ENCODE measurements at regions not wholly inside any gene's neighbourhood (a gene's known extent, or its start where the extent isn't known, plus 50 kb on each side); places are given as distances from the start of the nearest gene placed in this dataset.

GRCh38 chr4:107182347-107182746 lies 146.2 kb upstream of the DKK2 start:
- TF ChIP-seq CTCF (conservative IDR thresholded peaks at IDR 0.05; ENCODE audit: low read length): no peak
- no peak for TF ChIP-seq EZH2phosphoT487 (IDR thresholded peaks at IDR 0.05; ENCODE audit: borderline replicate concordance)

Data from Loucy (cell line).